Endometrial microvascular endothelial cells (primary cell): ENCODE measurements at regions not wholly inside any gene's neighbourhood (a gene's known extent, or its start where the extent isn't known, plus 50 kb on each side); places are given as distances from the start of the nearest gene placed in this dataset.

ENCODE experiments used
- in situ Hi-C: cut with HindIII; loops from 2 replicates; pipeline ENCODE4 v1.10.0; 2017; ENCODE audit warnings: low sequenced_read_pairs, low pct_unique_long_range_greater_than_20kb; ENCODE audit errors: inconsistent ontology term

DNA sequence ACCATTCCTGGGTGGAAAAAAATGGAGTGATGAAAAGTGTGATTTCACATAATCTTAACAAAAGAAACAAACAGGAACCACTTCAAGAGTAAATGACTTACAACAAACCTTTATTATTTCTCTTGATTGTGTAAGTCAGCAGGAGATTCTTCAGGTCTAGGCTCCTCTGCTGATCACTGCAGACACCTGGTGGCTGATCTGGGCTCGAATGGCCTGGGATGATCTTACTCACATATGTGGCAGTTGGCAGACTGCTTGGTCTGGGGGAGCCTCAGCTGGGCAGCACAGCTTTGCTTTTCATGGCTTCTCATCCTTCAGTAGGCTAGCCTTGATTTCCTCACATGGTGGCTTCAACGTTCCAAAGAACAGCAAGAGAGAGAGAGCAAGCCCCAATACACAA lies 215.4 kb upstream of the PRICKLE1 start:
- in situ Hi-C loops = no loop called here

DNA sequence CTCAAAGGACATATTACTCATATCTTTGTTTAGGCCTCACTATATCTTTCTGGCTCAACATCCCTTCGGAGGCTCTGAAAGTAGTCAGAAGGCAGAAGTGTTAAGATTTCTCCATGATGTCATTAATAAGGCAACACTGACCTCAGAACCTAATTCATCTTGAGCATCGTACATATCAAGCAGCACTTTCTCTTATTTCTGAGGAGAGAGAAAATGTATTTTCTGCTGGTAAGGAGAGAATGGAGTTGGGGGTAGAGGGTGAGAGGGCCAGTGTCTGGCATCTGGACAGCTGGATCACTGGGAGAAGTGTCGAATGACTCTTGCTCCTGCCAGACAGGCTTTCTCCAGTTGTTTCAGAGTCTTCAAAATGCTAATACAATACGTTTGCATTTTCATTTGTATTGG lies 213.2 kb upstream of the PRICKLE1 start:
- in situ Hi-C loops = no loop called here

DNA sequence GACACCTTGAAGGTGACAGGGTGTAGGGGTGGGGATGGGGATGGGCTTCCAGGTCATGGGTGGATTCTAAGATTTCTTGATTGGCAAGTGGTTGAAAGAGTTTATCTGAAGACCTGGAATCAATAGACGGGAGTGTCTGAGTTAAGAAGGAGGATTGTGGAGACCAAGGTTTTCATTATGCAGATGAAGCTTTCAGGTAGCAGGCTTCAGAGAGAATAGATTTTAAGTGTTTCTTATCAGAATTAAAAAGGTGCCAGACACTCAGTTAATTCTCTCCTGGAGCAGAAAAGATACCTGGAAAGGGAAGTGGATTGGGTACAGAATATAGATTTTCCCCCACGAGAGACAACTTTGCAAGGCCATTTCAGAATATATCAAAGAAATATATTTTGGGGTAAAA lies 211.7 kb upstream of the PRICKLE1 start:
- in situ Hi-C loops = no loop called here

DNA sequence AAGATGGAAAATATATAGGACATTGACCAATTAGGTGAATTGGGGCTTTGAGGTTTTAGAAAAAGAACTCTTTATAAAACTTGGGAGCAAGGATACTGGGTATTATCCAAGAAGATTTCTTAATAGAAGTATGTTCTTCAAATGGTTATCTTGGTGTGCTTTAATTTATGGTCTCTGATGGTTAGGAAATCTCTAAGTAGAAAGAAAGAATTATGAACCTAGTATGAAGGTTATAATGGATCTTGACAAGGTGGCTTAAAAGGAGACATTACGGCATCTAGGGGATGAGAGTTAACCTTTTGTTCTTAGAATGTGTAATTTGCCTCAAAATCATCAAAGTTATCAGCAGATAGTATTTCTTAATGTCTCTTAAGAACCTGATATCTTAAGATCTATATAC lies 210.4 kb upstream of the PRICKLE1 start:
- in situ Hi-C loops = no loop called here

DNA sequence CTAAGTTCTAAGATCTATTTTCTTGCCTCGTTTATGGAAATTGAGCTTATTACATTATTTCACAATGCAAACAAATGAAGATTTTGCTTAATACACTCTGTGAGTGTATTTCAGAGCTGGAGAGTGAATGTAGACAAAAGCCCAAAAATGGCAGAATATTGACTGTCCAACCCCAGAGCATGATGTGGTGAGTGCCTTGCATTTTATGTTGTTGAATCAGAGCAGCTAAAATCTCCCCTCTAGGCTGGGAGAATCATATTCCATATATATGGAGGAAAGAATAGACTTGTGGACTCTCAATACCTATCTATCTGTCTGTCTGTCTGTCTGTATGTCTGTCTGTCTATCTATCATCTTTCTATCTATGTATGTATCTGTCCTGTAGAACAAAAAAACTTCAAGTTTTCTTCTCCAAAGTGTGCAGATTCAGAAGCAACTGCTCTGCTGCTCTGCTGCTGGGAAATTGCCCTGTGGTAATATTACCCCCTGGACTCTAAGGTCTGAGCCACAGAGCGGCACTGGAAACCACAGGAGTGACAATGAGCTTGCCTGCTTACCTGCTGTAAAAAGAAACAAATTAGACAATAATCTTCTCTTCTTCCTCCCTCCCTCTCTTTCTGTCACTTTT lies 209.4 kb upstream of the PRICKLE1 start:
- in situ Hi-C loops = no loop called here

DNA sequence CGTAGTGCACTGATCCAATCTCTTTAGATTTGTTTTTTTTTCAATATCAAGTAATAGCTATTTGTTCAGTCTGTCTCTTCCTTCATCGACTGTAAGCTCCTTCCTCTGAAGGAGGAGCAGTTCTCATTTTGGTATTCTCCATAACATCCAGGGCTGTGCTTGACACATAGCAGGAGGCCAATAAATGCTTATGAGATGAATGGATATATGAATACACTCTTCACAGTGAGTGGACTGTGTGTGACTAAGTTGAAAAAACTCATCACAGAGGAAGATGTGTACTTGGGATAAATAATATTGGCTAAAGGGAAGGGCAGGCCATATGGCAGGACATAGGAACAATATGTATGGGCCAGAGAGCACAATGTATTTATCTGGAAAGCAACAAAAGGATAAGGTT lies 205.3 kb upstream of the PRICKLE1 start:
- in situ Hi-C loops = no loop called here

DNA sequence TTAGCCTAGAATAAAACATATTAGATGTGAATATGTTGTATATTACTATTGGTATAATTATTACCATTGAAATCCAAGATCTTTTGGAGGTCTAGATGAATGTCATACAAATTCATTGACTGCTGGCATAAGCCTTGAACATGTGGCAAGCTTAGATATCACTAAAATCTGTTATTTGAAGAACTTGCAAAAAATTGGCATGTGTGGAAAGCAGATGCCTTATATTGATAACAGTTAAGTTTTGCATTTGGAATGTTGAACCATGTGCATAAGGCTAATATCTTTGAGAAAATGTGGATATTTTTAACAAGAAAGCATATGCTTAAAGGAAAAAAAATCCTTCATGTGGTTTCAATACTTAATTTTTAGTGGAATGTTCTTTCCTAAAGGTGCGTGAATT lies 203.6 kb upstream of the PRICKLE1 start:
- in situ Hi-C loops = no loop called here

DNA sequence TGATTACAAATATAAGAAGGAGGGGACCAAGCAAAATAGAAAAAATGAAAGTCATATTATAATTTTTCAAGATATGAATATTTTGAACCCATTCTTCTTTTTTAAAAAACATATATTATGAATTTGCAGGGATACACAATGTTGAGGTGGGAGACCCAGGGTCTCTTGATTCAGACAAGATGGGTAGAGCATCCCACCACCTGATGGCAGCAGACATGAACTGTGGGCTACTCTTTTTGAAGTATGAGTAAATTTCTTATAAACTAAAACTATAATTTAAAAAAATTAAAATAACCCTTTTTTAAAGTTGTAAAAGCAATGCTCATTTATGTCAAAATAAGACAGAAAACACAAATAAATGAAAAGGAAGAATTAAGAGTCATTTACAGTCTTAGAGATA lies 202.7 kb upstream of the PRICKLE1 start:
- in situ Hi-C loops = no loop called here

DNA sequence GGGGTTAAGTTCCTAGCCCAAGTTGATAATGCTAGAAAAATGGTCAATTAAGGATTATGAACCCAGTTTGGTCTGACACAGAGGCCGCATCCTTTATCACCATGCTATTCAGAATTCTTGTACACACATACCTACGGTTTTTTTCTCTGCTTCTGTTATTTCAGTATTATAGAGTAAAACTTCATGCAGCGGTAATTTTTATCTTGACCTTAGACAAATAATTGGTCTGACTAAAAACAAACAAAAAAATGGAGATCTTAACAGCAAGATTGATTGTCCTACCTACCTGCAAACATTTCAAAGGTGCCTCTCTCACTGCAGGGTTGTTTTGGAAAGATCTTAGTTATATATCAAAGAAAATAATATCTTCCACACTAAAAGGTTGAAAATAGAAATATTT lies 201.9 kb upstream of the PRICKLE1 start:
- in situ Hi-C loops = no loop called here

DNA sequence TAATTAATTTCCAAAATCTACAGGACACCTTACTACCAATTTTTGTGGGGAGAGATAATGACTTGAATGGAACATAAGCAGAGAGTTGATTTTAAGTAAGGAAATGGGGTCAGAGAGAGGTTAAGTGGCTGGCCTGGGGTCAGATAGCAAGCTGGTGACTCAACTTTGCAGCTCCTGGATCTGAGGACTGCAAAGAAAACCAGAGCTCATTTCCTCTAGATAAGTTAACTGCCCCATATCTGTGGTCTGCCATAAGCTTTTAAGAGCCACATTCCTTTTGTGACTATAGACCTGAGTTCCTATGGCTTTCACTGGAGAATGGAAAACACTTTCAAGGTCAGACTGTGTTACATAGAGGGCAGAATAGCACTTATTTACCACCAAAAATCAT lies 201.2 kb upstream of the PRICKLE1 start:
- in situ Hi-C loops = no loop called here

DNA sequence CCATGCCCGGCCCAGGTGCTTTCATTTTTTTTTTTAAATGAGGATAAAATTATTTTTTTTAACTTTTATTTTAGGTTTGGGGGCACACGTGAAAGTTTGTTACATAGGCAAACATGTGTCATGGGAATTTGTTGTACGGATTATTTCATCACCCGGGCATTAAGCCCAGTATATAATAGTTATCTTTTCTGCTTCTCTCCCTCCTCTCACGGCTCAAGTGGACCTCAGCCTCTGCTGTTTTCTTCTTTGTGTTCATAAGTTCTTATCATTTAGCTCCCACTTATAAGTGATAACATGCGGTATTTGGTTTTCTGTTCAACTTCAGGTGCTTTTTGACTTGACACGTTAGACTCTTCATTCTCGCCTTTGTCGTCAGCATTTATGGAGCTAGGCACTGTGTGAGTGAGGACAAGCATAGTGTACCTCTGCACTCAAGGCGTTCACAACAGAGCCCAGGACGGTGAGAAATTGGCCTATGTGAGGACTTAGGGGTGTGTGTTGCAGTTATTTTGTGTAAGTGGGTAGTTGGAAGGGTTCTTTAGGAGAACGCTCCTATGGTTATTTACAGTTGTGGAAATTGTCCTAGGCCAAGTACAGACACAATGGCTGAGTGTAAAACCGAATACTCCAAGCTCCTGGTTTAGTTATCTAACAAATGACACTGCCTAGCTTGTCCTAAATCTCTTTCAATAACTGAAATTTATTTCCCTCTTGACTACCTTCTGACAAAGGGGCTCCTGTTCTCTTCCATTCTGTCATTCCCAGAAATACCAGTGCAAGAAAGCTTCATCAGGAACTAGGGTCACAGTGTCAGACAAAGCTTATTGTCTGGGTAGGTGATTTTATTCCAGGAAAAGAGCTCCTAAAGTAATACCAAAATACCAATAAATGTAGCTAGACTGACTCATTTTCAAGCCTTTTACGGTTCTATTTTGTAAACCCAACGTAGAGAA lies 200.5 kb upstream of the PRICKLE1 start:
- in situ Hi-C loops = no loop called here

DNA sequence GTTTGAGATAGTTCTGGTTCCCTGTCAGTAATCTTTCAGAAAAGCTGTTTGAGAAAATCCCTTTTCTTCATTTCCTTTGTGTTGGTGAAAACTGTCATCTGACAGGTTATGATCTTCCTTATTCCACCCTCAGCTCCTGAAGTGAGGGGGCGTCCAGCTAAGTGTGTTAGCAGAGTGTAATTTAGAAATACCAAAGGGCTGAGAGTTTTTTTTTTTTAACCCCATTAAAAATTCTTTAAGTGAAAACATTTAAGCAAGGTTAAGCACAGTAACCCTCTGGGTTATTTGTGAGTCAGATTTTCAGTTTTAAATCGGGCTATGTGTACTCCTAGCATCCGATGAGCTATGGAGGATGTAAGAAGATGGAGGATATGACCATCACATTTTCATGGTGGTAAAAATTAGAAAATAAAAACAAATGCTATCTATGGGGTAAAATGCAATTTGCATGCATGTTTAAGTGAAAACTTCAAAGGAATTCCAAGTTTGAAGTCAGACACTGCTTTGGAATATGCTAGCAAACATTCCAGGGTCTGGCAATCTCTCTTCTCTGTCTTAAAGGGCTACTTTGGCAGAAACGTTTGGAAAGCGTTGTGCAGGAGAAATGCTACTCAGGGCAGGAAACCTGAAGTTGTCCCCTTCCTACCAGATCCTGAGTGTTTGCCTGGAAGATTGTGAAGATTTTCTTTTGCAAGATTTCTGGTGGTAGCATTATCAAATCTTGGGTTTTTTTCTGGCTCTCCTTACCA lies 197.0 kb upstream of the PRICKLE1 start:
- in situ Hi-C loops = no loop called here

DNA sequence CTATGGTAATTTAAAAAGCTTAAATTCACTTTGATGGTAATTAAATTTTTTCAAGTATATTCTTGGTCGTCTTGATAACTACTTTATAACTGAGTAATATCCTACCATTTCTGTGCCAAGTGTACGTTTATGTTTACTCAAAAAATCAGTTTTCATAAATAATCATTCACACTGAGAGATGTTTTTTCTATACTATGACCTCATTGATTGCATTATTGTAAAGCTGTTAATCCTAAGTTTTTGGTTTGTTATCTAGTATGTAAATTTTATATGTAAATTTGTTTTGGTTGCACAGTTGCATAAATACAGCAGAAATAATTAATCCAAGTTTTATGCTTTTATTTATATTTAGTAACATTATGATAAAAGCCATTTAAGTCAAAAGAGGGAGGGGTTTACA lies 196.4 kb upstream of the PRICKLE1 start:
- in situ Hi-C loops = no loop called here

DNA sequence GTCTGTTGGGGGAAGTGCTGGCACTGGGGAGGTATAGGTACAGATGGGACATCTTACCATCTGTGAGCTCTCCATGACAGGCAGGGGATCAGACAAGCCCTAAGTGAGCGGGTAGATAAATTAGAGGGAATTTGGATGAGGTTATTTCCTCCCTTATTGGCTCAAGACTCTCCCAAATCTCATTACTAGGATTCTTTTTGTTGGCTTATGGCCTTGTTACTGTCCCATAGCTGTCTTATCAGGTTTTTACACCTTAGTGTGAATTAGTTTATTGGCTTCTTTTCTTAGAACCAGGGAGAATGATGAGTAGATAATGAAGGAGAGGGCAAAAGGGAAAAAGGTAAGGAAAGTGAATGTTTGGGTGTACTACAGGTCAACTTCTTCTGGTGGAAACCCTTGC lies 191.1 kb upstream of the PRICKLE1 start:
- in situ Hi-C loops = no loop called here

DNA sequence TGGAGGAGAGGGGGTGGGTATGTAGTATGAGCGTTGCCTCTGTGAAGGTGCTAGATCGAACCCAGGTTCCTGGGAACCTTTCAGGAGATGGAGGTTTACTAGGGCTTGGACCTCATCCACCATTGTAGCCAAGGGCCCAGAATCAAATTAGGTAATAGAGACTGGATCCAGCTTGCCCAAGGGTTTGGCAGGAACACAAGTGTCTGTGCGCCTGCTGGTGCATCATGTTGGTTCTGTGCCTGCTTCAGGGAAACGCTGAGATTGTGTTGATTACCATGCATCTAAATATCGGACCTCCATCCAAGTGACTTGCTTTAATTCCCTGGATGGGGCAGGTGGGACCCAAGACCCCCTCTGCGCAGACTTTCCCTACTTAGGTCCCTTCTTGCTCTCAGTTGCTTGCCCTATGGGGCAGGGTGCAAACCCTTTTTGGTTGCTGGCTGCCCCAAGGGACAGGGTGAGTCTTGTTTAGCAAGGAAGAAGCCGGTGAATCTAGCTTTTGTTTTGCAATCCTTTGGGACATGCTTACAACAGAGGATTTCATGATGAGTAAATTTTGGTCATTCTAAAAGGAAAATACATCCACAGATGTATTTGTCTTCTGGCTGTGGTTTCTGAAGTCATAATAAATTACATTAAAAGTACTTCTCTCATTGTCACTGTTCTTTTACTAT lies 189.8 kb upstream of the PRICKLE1 start:
- in situ Hi-C loops = no loop called here

DNA sequence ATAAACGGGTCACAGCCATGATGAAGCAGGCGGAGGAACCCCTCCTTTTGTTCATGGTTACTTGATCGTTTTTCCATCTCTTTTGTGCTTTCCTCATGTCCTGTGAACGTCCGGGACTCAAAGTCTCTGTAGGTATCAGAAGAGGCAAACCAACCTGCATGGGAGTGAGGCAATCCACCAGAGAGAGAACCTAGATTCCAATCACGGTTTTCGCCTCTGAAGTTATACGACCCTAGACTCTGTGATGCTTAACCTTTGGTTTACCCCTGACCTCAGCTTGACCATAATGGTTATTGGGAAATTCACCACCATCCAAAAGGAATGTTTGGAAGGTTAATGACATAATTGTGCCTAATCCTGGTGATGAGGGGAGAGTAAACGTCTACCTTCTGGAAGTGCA lies 186.8 kb upstream of the PRICKLE1 start:
- in situ Hi-C loops = no loop called here

DNA sequence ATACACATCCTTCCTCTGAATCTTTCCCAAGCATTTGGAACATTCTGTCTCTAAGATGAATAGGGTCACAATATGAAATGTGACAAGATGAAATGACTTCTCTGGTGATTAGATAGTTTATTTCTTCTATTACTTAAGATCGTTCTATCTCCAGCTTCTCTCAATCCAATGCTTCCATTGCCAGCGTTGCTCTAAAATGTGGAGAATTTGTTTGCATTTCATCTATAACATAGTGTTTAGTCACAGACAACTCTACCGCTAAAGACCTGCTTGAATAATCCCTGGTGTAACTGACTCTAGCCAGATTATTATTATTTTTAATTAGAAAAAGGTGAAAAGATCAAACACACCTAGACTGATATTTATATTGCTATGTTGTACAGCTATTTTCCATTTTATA lies 184.7 kb upstream of the PRICKLE1 start:
- in situ Hi-C loops = no loop called here

DNA sequence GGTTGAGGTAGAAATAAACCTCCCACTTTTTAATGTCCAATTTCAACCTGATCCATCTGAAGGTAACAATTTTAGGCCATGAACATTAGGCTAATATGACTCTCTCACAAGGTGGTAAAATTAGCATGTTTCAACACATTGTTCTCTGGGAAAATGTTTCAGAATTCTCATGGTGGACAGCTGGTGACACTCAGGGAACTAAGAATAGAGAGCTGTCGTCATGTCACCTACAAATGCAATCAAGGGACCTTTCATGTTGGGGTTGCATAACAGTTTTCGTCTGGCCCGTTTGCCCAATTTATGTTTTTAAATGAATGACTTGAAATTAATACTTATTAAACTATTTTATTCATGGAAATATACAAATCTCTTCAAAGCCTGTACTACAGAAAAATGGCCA lies 180.7 kb upstream of the PRICKLE1 start:
- in situ Hi-C loops = no loop called here

DNA sequence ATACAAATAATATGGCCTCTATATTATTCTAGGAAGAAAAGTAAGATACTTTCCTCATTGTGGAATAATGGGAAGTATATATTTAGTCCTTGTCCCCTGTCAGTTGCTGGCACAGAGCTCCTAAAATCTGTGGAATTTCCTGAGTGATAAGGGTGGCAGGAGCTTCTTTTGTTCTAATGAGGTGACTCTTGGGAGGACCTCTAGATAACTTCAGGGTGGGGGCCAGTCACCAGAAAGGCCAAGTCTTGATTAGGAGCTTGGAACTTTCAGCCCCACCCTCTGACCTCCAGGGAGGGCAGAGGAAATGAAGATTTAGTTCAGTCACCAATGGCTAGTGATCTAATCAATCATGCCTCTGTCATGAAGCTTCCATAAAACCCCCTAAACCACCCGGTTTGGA lies 179.9 kb upstream of the PRICKLE1 start:
- in situ Hi-C loops = no loop called here
